Osteocyte (in vitro differentiated cells): ENCODE measurements at regions not wholly inside any gene's neighbourhood (a gene's known extent, or its start where the extent isn't known, plus 50 kb on each side); places are given as distances from the start of the nearest gene placed in this dataset.

Source experiments
- DNase-seq: peaks from one replicate; pipeline ENCODE4 v3.0.0; 2021; ENCODE audit warnings: mixed read lengths; ENCODE audit not compliant: unreplicated experiment; ENCODE audit errors: extremely low spot score
- H3K27ac Mint-ChIP-seq: one replicate; pipeline ENCODE4 v1.8.0; 2021; ENCODE audit warnings: mild to moderate bottlenecking, mixed read lengths; ENCODE audit not compliant: unreplicated experiment
- H3K27me3 Mint-ChIP-seq: one replicate; pipeline ENCODE4 v1.8.0; 2021; ENCODE audit warnings: mixed read lengths; ENCODE audit not compliant: unreplicated experiment
- H3K36me3 Mint-ChIP-seq: one replicate; pipeline ENCODE4 v1.8.0; 2021; ENCODE audit warnings: mixed read lengths; ENCODE audit not compliant: unreplicated experiment
- H3K4me1 Mint-ChIP-seq: one replicate; pipeline ENCODE4 v1.8.0; 2021; ENCODE audit warnings: mixed read lengths; ENCODE audit not compliant: unreplicated experiment
- H3K4me3 Mint-ChIP-seq: one replicate; pipeline ENCODE4 v1.8.0; 2021; ENCODE audit warnings: mild to moderate bottlenecking, moderate library complexity, mixed read lengths; ENCODE audit not compliant: unreplicated experiment
- H3K9me3 Mint-ChIP-seq: one replicate; pipeline ENCODE4 v1.8.0; 2021; ENCODE audit warnings: mixed read lengths; ENCODE audit not compliant: unreplicated experiment
- CTCF ChIP-seq: fragments of 200-600 bp; sonication (generic); IDR thresholded peaks from 2 replicates; pipeline ENCODE4 v1.5.0; 2021; ENCODE audit warnings: antibody characterized with exemption, mild to moderate bottlenecking, moderate library complexity

- no peaks in the 10 kb centered on the region for H3K36me3 Mint-ChIP-seq
- no peak overlapping the region for H3K27ac Mint-ChIP-seq
- H3K9me3 Mint-ChIP-seq: peaks cover 10% of the 10 kb centered on the region
- H3K4me3 Mint-ChIP-seq: no peak overlapping the region
- H3K27me3 Mint-ChIP-seq: no peaks in the 10 kb centered on the region
- DNase-seq: no peak
- TF ChIP-seq CTCF: no peak
- H3K4me1 Mint-ChIP-seq: peaks cover 4% of the 10 kb centered on the region
These were observed 509.2 kb upstream of the MCTP2 start for GRCh38 chr15:93722165-93722564.

- H3K36me3 Mint-ChIP-seq: no peaks in the 10 kb centered on the region
- peaks cover 4% of the 10 kb centered on the region for H3K4me1 Mint-ChIP-seq
- H3K27ac Mint-ChIP-seq: no peak overlapping the region
- H3K9me3 Mint-ChIP-seq: peaks cover 12% of the 10 kb centered on the region
- no peaks in the 10 kb centered on the region for H3K27me3 Mint-ChIP-seq
- TF ChIP-seq CTCF: no peak
- DNase-seq: no peak
- H3K4me3 Mint-ChIP-seq: no peak overlapping the region
These were observed 510.8 kb upstream of the MCTP2 start for GRCh38 chr15:93720607-93721006.

- no peaks in the 10 kb centered on the region for H3K36me3 Mint-ChIP-seq
- no peaks in the 10 kb centered on the region for H3K27me3 Mint-ChIP-seq
- TF ChIP-seq CTCF: no peak
- peaks cover 4% of the 10 kb centered on the region for H3K4me1 Mint-ChIP-seq
- peaks cover 14% of the 10 kb centered on the region for H3K9me3 Mint-ChIP-seq
- H3K27ac Mint-ChIP-seq: no peak overlapping the region
- no peak overlapping the region for H3K4me3 Mint-ChIP-seq
- no peak for DNase-seq
These were observed 511.4 kb upstream of the MCTP2 start for GRCh38 chr15:93719921-93720351.

- Mint-ChIP-seq H3K27ac (no peak overlapping the region), H3K4me1 (no peaks in the 10 kb centered on the region), H3K4me3 (no peak overlapping the region), H3K9me3 (peaks cover 20% of the 10 kb centered on the region), H3K36me3 (no peaks in the 10 kb centered on the region), H3K27me3 (no peaks in the 10 kb centered on the region)
- no peak for TF ChIP-seq CTCF
- DNase-seq: no peak
These were observed 514.6 kb upstream of the MCTP2 start for GRCh38 chr15:93716615-93717231.

- Mint-ChIP-seq H3K36me3 (no peaks in the 10 kb centered on the region), H3K4me1 (no peaks in the 10 kb centered on the region), H3K27me3 (no peaks in the 10 kb centered on the region), H3K27ac (no peak overlapping the region), H3K4me3 (no peak overlapping the region), H3K9me3 (peaks cover 10% of the 10 kb centered on the region)
- DNase-seq: no peak
- TF ChIP-seq CTCF: no peak
These were observed 521.7 kb upstream of the MCTP2 start for GRCh38 chr15:93709708-93710107.
